ENCODE measurements at regions not wholly inside any gene's neighbourhood (a gene's known extent, or its start where the extent isn't known, plus 50 kb on each side); places are given as distances from the start of the nearest gene placed in this dataset.

GRCh38 chr10:128476845-128477244 lies 350.6 kb upstream of the MKI67 start (continued):
- TF ChIP-seq MLLT1 (IDR thresholded peaks at IDR 0.05) (no peak), STAT5A (IDR thresholded peaks at IDR 0.05; ENCODE audit: borderline replicate concordance, low read length) (no peak), ATF1 (CRISPR knock-in tag; IDR thresholded peaks at IDR 0.05) (no peak), ATF1 (tag; IDR thresholded peaks at IDR 0.05) (no peak), NKRF (IDR thresholded peaks at IDR 0.05; ENCODE audit: borderline replicate concordance) (no peak), GABPB1 (CRISPR knock-in tag; IDR thresholded peaks at IDR 0.05) (no peak), ZZZ3 (IDR thresholded peaks at IDR 0.05) (no peak)

- Histone ChIP-seq H3K4me3 (no peak overlapping the region), H3K27me3 (ENCODE audit: control insufficient read depth in 2 of 2, insufficient read depth in 2 of 2, low read length in 2 of 2) (peaks cover 15 to 46% of the 10 kb centered on the region in 2 experiments; a peak in 3 of 5 replicates)
- 0% methylated on average over 7 of the region's 9 CpGs for whole genome bisulfite sequencing (ENCODE audit: insufficient coverage, low coverage, missing lambda C conversion rate)
Measured at GRCh38 chr10:128480601-128481000, 354.4 kb upstream of the MKI67 start.

More at GRCh38 chr10:128480601-128481000, 354.4 kb upstream of the MKI67 start:
- intact Hi-C loops (cut with micrococcal nuclease), result no loop called here
- Histone ChIP-seq H4K20me1 (replicated peaks; ENCODE audit: control insufficient read depth, insufficient read depth, low read length) (no peaks in the 10 kb centered on the region), H3K27ac (ENCODE audit: extremely low read depth, low read depth, low read length) (no peak overlapping the region), H3K9ac (ENCODE audit: insufficient read depth in 1 of 2, low read depth in 2 of 2, low read length in 2 of 2) (no peak overlapping the region), H3K4me1 (replicated peaks in 1 of 2; ENCODE audit: control insufficient read depth in 2 of 2, insufficient read depth in 2 of 2, low read length in 2 of 2) (peaks cover 0 to 4% of the 10 kb centered on the region in 2 experiments; a peak in 1 of 5 replicates), H3K4me2 (ENCODE audit: insufficient read depth, low read length) (no peak overlapping the region), H3K79me2 (ENCODE audit: control insufficient read depth, insufficient read depth, low read length) (no peaks in the 10 kb centered on the region), H2AFZ (ENCODE audit: low read depth, low read length) (no peak overlapping the region), H3K36me3 (ENCODE audit: control insufficient read depth, insufficient read depth, low read length) (no peaks in the 10 kb centered on the region), H3K9me3 (replicated peaks; ENCODE audit: control insufficient read depth, insufficient read depth, low read depth, low read length) (no peaks in the 10 kb centered on the region), H3K9me1 (ENCODE audit: control insufficient read depth, insufficient read depth, low read length) (no peaks in the 10 kb centered on the region)
- ATAC-seq (no peak), FAIRE-seq (no peak), DNase-seq (ENCODE audit: extremely low read depth in 1 of 4, low spot score in 3 of 4) (no peak)
- in situ Hi-C loops (cut with MboI), result no loop called here
- POLR2A ChIA-PET, result no interaction called here
- BruUV-seq (replicated peaks), result no TSS peak
- CTCF ChIA-PET (ENCODE audit: low intra/inter-chr PET ratio), result no interaction called here
- TF ChIP-seq RAD51 (IDR thresholded peaks at IDR 0.05; ENCODE audit: borderline replicate concordance, low read depth) (no peak), ZNF133 (CRISPR knock-in tag; IDR thresholded peaks at IDR 0.05) (no peak)

Data from K562 (cell line).